B cell (primary cell): ENCODE measurements at regions not wholly inside any gene's neighbourhood (a gene's known extent, or its start where the extent isn't known, plus 50 kb on each side); places are given as distances from the start of the nearest gene placed in this dataset.

ENCODE experiments used
- ATAC-seq: fragments of 200-7000 bp; cut with Tn5 transposase; one replicate; pipeline ENCODE4 v1.10.0; 2021; ENCODE audit warnings: low read depth, mild to moderate bottlenecking, moderate number of reproducible peaks, moderate library complexity
- CTCF ChIA-PET: fragments of 350-600 bp; sonication (Branson Sonifier 250); formaldehyde crosslinking; loops from one replicate; lab custom pipeline; 2021; ENCODE audit warnings: antibody characterized with exemption, inconsistent platforms; lab: Charles Lee
- POLR2A ChIA-PET: fragments of 350-600 bp; sonication (Branson Sonifier 250); formaldehyde crosslinking; loops from one replicate; lab custom pipeline; 2021; ENCODE audit warnings: antibody characterized with exemption; lab: Charles Lee
- DNase-seq: peaks from one replicate; pipeline ENCODE4 v3.0.0; 2013
- H2AFZ ChIP-seq: 2 replicates; pipeline ENCODE4 v1.6.1; 2012; ENCODE audit warnings: mild to moderate bottlenecking, low read depth, low read length; ENCODE audit not compliant: insufficient read depth, poor library complexity, severe bottlenecking
- H3K27ac ChIP-seq, 2 donors: 1 replicate in 1 of 2; 2 replicates in 1 of 2; pipeline ENCODE4 v1.5.1; 2012 to 2013; ENCODE audit warnings: low read length in 2 of 2, mild to moderate bottlenecking in 2 of 2, moderate library complexity in 1 of 2
- H3K27me3 ChIP-seq, 4 experiments: fragments of 200-600 bp in 1 of 4; sonication (generic) in 1 of 4; replicated peaks in 1 of 4; 1 replicate in 2 of 4; 2 replicates in 2 of 4; pipeline versions ENCODE4 v1.6.1 to v1.7.0; 2013 to 2016; ENCODE audit warnings: low read length in 3 of 4, mild to moderate bottlenecking in 2 of 4, mixed read lengths in 1 of 4, moderate library complexity in 1 of 4; ENCODE audit not compliant: insufficient read depth in 4 of 4, control insufficient read depth in 3 of 4; ENCODE audit errors: control extremely low read depth in 1 of 4
- H3K36me3 ChIP-seq, 2 experiments: replicated peaks in 1 of 2; 1 replicate in 1 of 2; 2 replicates in 1 of 2; pipeline versions ENCODE4 v1.6.1 to v1.7.1; 2013; ENCODE audit warnings: low read length in 1 of 2; ENCODE audit not compliant: insufficient read depth in 2 of 2, control insufficient read depth in 1 of 2; ENCODE audit errors: control extremely low read depth in 1 of 2, extremely low read depth in 1 of 2
- H3K4me1 ChIP-seq, 2 donors: fragments of 200-600 bp in 1 of 2; sonication (generic) in 1 of 2; 1 replicate in 1 of 2; 2 replicates in 1 of 2; pipeline versions ENCODE4 v1.5.1 to v1.6.1; 2013 to 2017; ENCODE audit warnings: low read length in 2 of 2; ENCODE audit not compliant: control insufficient read depth in 2 of 2, insufficient read depth in 2 of 2
- H3K4me2 ChIP-seq: replicated peaks from 2 replicates; pipeline ENCODE3; 2012; ENCODE audit warnings: mild to moderate bottlenecking, low read depth, low read length; ENCODE audit not compliant: poor library complexity, severe bottlenecking
- H3K4me3 ChIP-seq, 5 experiments: fragments of 200-600 bp in 1 of 5; sonication (generic) in 1 of 5; 1 replicate in 3 of 5; 2 replicates in 2 of 5; pipeline versions ENCODE4 v1.5.1 to v1.7.0; 2011 to 2016; ENCODE audit warnings: low read length in 4 of 5, mild to moderate bottlenecking in 4 of 5, low read depth in 2 of 5, control low read depth in 1 of 5, moderate library complexity in 1 of 5; ENCODE audit not compliant: insufficient read depth in 1 of 5; ENCODE audit errors: control extremely low read depth in 1 of 5, extremely low read depth in 1 of 5
- H3K79me2 ChIP-seq: fragments of 200-600 bp; sonication (generic); one replicate; pipeline ENCODE4 v1.6.0; 2016; ENCODE audit warnings: low read length; ENCODE audit not compliant: control insufficient read depth, insufficient read depth
- H3K9ac ChIP-seq: fragments of 200-600 bp; sonication (generic); 2 replicates; pipeline ENCODE4 v1.6.1; 2017; ENCODE audit warnings: mild to moderate bottlenecking, low read length, moderate library complexity
- H3K9me3 ChIP-seq, 3 donors: one replicate each; pipeline versions ENCODE4 v1.6.1 to v1.7.1; 2013; ENCODE audit warnings: low read length in 2 of 3; ENCODE audit not compliant: control insufficient read depth in 2 of 3, insufficient read depth in 1 of 3; ENCODE audit errors: control extremely low read depth in 1 of 3
- H4K20me1 ChIP-seq: 2 replicates; pipeline ENCODE4 v1.6.0; 2012; ENCODE audit warnings: mild to moderate bottlenecking, low read length; ENCODE audit not compliant: insufficient read depth, control insufficient read depth, poor library complexity, severe bottlenecking
- H3K27ac Mint-ChIP-seq: one replicate; pipeline ENCODE4 v1.8.0; 2021; ENCODE audit warnings: mixed read lengths
- H3K27me3 Mint-ChIP-seq: one replicate; pipeline ENCODE4 v1.8.0; 2021; ENCODE audit warnings: mixed read lengths
- H3K4me1 Mint-ChIP-seq: one replicate; pipeline ENCODE4 v1.8.0; 2021; ENCODE audit warnings: mixed read lengths
- H3K4me3 Mint-ChIP-seq: one replicate; pipeline ENCODE4 v1.8.0; 2021; ENCODE audit warnings: mixed read lengths
- H3K9me3 Mint-ChIP-seq: one replicate; pipeline ENCODE4 v1.8.0; 2022; ENCODE audit warnings: mixed read lengths; ENCODE audit not compliant: insufficient read depth
- CTCF ChIP-seq: fragments of 200-600 bp; IDR thresholded peaks from one replicate; pipeline ENCODE4 v1.8.0; 2022; ENCODE audit warnings: antibody characterized with exemption, mild to moderate bottlenecking
- EZH2 ChIP-seq: IDR thresholded peaks from 2 replicates; pipeline ENCODE4 v1.6.1; 2012; ENCODE audit warnings: borderline replicate concordance, low read depth, mild to moderate bottlenecking, moderate library complexity, low read length; ENCODE audit not compliant: insufficient read depth, poor library complexity, severe bottlenecking
- WGBS: methylation state at CpG from one replicate; pipeline ENCODE4 v1.1.5; 2013; ENCODE audit warnings: missing lambda C conversion rate; ENCODE audit not compliant: insufficient coverage; 5-methylcytosine and 5-hydroxymethylcytosine counted together
- intact Hi-C: fragments of 100-400 bp; cut with micrococcal nuclease; formaldehyde crosslinking; loops from one replicate; pipeline ENCODE4 v1.10.0; 2022

- Histone ChIP-seq H3K4me2 (no peak overlapping the region), H2AFZ (no peak overlapping the region), H3K27ac (no peak overlapping the region), H3K4me1 (no peaks in the 10 kb centered on the region), H4K20me1 (no peaks in the 10 kb centered on the region), H3K27me3 (peaks cover 0 to 3% (median 0%) of the 10 kb centered on the region in 4 experiments), H3K9ac (no peak overlapping the region), H3K79me2 (no peaks in the 10 kb centered on the region), H3K4me3 (no peak overlapping the region), H3K9me3 (no peaks in the 10 kb centered on the region), H3K36me3 (no peaks in the 10 kb centered on the region)
- Mint-ChIP-seq H3K9me3 (no peaks in the 10 kb centered on the region), H3K4me3 (no peak overlapping the region), H3K27me3 (peaks cover 14% of the 10 kb centered on the region), H3K27ac (no peak overlapping the region), H3K4me1 (no peaks in the 10 kb centered on the region)
- no peak for DNase-seq
- ATAC-seq = no peak
- WGBS = 83% methylated on average over 1 of the region's 4 CpGs
- TF ChIP-seq EZH2 (no peak), CTCF (no peak)
- POLR2A ChIA-PET = no interaction called here
- CTCF ChIA-PET = no interaction called here
- intact Hi-C loops = loop anchor here (10.0 kb wide), 1 partner anchor 1000 kb away; no protein-coding TSS in a partner anchor
Observed at GRCh38 chr1:214124915-214125314, 137.1 kb downstream of the PROX1 start.

- intact Hi-C loops = loop anchor here (10.0 kb wide), 1 partner anchor 1001 kb away; no protein-coding TSS in a partner anchor
- Histone ChIP-seq H3K9ac (no peak overlapping the region), H3K36me3 (no peaks in the 10 kb centered on the region), H3K9me3 (no peaks in the 10 kb centered on the region), H3K79me2 (no peaks in the 10 kb centered on the region), H2AFZ (no peak overlapping the region), H3K4me3 (no peak overlapping the region), H3K4me1 (no peaks in the 10 kb centered on the region), H3K4me2 (no peak overlapping the region), H3K27me3 (peaks cover 0 to 3% (median 0%) of the 10 kb centered on the region in 4 experiments), H3K27ac (no peak overlapping the region), H4K20me1 (no peaks in the 10 kb centered on the region)
- ChIA-PET POLR2A (no interaction called here), CTCF (interaction anchor here (1.1 kb wide), 1 partner anchor 201 kb away, joined by 3 read pairs; no protein-coding TSS in a partner anchor)
- H3K9me3 Mint-ChIP-seq = no peaks in the 10 kb centered on the region
- no peak overlapping the region for H3K4me3 Mint-ChIP-seq
- H3K27ac Mint-ChIP-seq = no peak overlapping the region
- ATAC-seq = no peak
- H3K4me1 Mint-ChIP-seq = no peaks in the 10 kb centered on the region
- no peak for DNase-seq
- TF ChIP-seq EZH2 (no peak), CTCF (no peak)
- H3K27me3 Mint-ChIP-seq = peaks cover 14% of the 10 kb centered on the region
- WGBS = no CpG with 5 or more reads among the region's 1 CpG
Observed at GRCh38 chr1:214125819-214126218, 138.0 kb downstream of the PROX1 start.
